AG10803 (cell line): ENCODE measurements at regions not wholly inside any gene's neighbourhood (a gene's known extent, or its start where the extent isn't known, plus 50 kb on each side); places are given as distances from the start of the nearest gene placed in this dataset.
A peak's percentile ranks its signal among the peaks of the same experiment; 100 is the strongest.

Experiments
- DNase-seq: peaks from one replicate; pipeline ENCODE4 v3.0.0; 2010; ENCODE audit warnings: low read depth
- H3K4me3 ChIP-seq: 2 replicates; pipeline ENCODE4 v1.5.1; 2011; ENCODE audit warnings: mild to moderate bottlenecking, low read length, control low read depth
- TF ChIP-seq, protein P1 (sequence below): conservative IDR thresholded peaks from 2 replicates; pipeline ENCODE4 v1.5.1; 2011; ENCODE audit warnings: mild to moderate bottlenecking, low read length, control low read depth, inconsistent platforms

- DNase-seq, result no peak
- no peak overlapping the region for H3K4me3 ChIP-seq
- TF ChIP-seq, protein P1, sequence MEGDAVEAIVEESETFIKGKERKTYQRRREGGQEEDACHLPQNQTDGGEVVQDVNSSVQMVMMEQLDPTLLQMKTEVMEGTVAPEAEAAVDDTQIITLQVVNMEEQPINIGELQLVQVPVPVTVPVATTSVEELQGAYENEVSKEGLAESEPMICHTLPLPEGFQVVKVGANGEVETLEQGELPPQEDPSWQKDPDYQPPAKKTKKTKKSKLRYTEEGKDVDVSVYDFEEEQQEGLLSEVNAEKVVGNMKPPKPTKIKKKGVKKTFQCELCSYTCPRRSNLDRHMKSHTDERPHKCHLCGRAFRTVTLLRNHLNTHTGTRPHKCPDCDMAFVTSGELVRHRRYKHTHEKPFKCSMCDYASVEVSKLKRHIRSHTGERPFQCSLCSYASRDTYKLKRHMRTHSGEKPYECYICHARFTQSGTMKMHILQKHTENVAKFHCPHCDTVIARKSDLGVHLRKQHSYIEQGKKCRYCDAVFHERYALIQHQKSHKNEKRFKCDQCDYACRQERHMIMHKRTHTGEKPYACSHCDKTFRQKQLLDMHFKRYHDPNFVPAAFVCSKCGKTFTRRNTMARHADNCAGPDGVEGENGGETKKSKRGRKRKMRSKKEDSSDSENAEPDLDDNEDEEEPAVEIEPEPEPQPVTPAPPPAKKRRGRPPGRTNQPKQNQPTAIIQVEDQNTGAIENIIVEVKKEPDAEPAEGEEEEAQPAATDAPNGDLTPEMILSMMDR, result no peak
These were observed 137.8 kb upstream of the COPS8 start for GRCh38 chr2:236947896-236948295.

DNA sequence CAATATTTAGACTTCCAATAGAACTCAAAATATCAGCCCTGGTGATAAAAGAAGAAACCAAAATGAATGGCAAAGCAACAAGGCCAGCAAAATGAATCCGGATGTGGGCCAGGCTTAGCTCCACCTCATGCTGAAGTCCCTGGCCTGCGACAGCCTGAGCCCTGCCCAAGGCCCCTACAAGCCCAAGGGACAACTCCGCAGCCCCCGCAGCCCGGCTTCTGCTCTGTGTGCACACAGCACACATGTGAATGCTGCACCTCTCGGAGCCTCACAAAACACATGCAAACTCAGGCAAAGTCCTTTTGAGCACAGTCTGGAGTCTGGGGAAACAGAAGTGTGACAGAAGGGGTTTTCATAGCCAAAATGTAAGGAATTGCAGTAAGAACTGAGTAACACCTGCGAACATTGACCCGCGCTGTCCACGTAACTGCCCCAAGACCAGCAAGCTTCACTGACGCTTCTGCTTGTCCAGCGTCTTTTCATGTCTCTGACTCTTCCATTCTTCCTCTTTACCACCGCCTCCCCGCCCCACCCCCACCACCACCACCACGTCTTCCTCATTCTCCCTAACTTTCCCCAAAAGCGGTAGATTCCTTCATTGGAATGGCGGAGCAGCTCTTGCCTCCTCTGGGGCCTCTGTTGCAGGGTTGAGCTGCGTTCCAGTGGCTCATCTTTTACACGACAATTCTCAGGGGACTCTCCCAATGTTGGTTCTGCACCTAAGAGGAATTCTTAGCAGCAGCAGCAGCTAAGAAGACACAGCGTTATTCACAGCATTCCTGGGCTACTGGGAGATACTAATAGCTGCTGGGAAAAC is 136.4 kb upstream of the COPS8 start:
- no peak overlapping the region for H3K4me3 ChIP-seq
- TF ChIP-seq, protein P1, result no peak
- DNase-seq, result no peak

GRCh38 chr2:236951830-236952475 is 133.7 kb upstream of the COPS8 start:
- H3K4me3 ChIP-seq, result no peak overlapping the region
- DNase-seq, result no peak
- TF ChIP-seq, protein P1, result no peak

DNA sequence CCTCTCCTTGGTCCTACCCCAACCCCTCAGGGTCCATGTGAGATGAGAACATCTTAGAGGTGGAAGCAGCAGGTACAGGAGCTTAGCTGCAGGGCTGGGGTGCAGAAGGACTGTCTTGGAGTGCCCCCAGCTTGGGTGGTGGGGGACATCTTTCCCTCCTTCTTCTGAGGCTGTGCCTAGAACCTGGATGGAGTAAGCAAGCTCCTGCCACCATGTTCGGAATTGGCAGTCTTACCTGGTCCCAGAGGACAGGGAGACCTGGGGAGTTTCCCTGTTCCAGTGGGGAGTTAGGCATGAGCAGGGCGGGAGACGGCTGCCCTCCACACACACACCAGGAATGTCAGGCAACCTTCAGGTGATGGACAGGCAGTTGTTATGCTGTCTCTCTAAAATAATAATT is 131.0 kb upstream of the COPS8 start:
- no peak for DNase-seq
- TF ChIP-seq, protein P1, result no peak
- no peak overlapping the region for H3K4me3 ChIP-seq

GRCh38 chr2:236955521-236956030 is 130.1 kb upstream of the COPS8 start:
- TF ChIP-seq, protein P1, result no peak
- H3K4me3 ChIP-seq, result no peak overlapping the region
- DNase-seq, result peak; percentile 10

- no peak overlapping the region for H3K4me3 ChIP-seq
- no peak for DNase-seq
- TF ChIP-seq, protein P1, result no peak
These were observed 129.6 kb upstream of the COPS8 start for GRCh38 chr2:236956031-236956618.
